SU-DHL-6 (cell line): ENCODE measurements at regions not wholly inside any gene's neighbourhood (a gene's known extent, or its start where the extent isn't known, plus 50 kb on each side); places are given as distances from the start of the nearest gene placed in this dataset.

Experiments
- CTCF ChIP-seq: fragments of 200-600 bp; sonication (generic); IDR thresholded peaks from one replicate; pipeline ENCODE4 v1.5.1; 2017; ENCODE audit warnings: antibody characterized with exemption, mild to moderate bottlenecking, low read length, moderate library complexity; ENCODE audit not compliant: insufficient read depth, poor library complexity, severe bottlenecking
- EZH2phosphoT487 ChIP-seq: fragments of 200-600 bp; sonication (generic), shearing (Covaris generic); conservative IDR thresholded peaks from 2 replicates; pipeline ENCODE4 v1.6.1; 2018; ENCODE audit warnings: mild to moderate bottlenecking, antibody characterized with exemption, low read length, moderate library complexity, mixed read lengths

GRCh38 chr2:155494744-155495143 lies 796.2 kb downstream of the KCNJ3 start:
- TF ChIP-seq EZH2phosphoT487 (no peak), CTCF (no peak)
